Neuronal stem cell (in vitro differentiated cells): ENCODE measurements at regions not wholly inside any gene's neighbourhood (a gene's known extent, or its start where the extent isn't known, plus 50 kb on each side); places are given as distances from the start of the nearest gene placed in this dataset.

Experiments used
- DNase-seq: peaks from one replicate; pipeline ENCODE4 v3.0.0-alpha.2; 2013; ENCODE audit warnings: low spot score
- H2AFZ ChIP-seq: one replicate; pipeline ENCODE4 v1.6.1; 2013; ENCODE audit warnings: mild to moderate bottlenecking, low read length, inconsistent platforms
- H2AK5ac ChIP-seq: 2 replicates; pipeline ENCODE4 v1.6.1; 2013; ENCODE audit warnings: low read depth, mild to moderate bottlenecking, inconsistent platforms, low read length, moderate library complexity, mixed read lengths
- H2BK120ac ChIP-seq: 2 replicates; pipeline ENCODE4 v1.6.1; 2013; ENCODE audit warnings: low read depth, mild to moderate bottlenecking, inconsistent platforms, low read length, moderate library complexity, mixed read lengths
- H2BK12ac ChIP-seq: one replicate; pipeline ENCODE4 v1.6.1; 2013; ENCODE audit warnings: low read length, inconsistent platforms
- H2BK15ac ChIP-seq: 2 replicates; pipeline ENCODE4 v1.6.1; 2013; ENCODE audit warnings: mild to moderate bottlenecking, low read length, inconsistent platforms, mixed read lengths
- H2BK5ac ChIP-seq: one replicate; pipeline ENCODE4 v1.6.1; 2013; ENCODE audit warnings: inconsistent platforms, mild to moderate bottlenecking, low read length, moderate library complexity
- H3K14ac ChIP-seq: one replicate; pipeline ENCODE4 v1.6.1; 2013; ENCODE audit warnings: low read length, inconsistent platforms
- H3K18ac ChIP-seq: 2 replicates; pipeline ENCODE4 v1.6.1; 2013; ENCODE audit warnings: low read length, inconsistent platforms
- H3K23ac ChIP-seq: 2 replicates; pipeline ENCODE4 v1.6.1; 2013; ENCODE audit warnings: low read depth, mild to moderate bottlenecking, mixed read lengths, low read length, inconsistent platforms; ENCODE audit not compliant: poor library complexity
- H3K27ac ChIP-seq: replicated peaks from 3 replicates; pipeline ENCODE4 v1.5.1; 2013; ENCODE audit warnings: low read length, inconsistent platforms
- H3K27me3 ChIP-seq, 3 experiments: 2 replicates each; pipeline ENCODE4 v1.6.1; 2013; ENCODE audit warnings: low read length in 3 of 3, mild to moderate bottlenecking in 2 of 3, inconsistent platforms in 1 of 3, low read depth in 1 of 3, mixed read lengths in 1 of 3, moderate library complexity in 1 of 3; ENCODE audit not compliant: control insufficient read depth in 3 of 3, insufficient read depth in 3 of 3
- H3K36me3 ChIP-seq, 2 donors: replicated peaks in 1 of 2; 2 replicates each; pipeline ENCODE4 v1.6.1; 2013; ENCODE audit warnings: low read length in 2 of 2; ENCODE audit not compliant: control insufficient read depth in 2 of 2, insufficient read depth in 2 of 2
- H3K4ac ChIP-seq: 2 replicates; pipeline ENCODE4 v1.6.1; 2013; ENCODE audit warnings: inconsistent platforms, mild to moderate bottlenecking, low read length, moderate library complexity
- H3K4me1 ChIP-seq, 2 donors: 1 replicate in 1 of 2; 2 replicates in 1 of 2; pipeline ENCODE4 v1.6.1; 2013; ENCODE audit warnings: low read length in 2 of 2, low read depth in 1 of 2; ENCODE audit not compliant: control insufficient read depth in 2 of 2, insufficient read depth in 1 of 2
- H3K4me2 ChIP-seq: one replicate; pipeline ENCODE4 v1.6.1; 2013; ENCODE audit warnings: mild to moderate bottlenecking, low read length, inconsistent platforms; ENCODE audit not compliant: insufficient read depth, poor library complexity, severe bottlenecking
- H3K4me3 ChIP-seq, 2 donors: 2 replicates each; pipeline ENCODE4 v1.5.1; 2013; ENCODE audit warnings: low read length in 2 of 2, mild to moderate bottlenecking in 2 of 2, inconsistent platforms in 1 of 2, moderate library complexity in 1 of 2
- H3K79me1 ChIP-seq: one replicate; pipeline ENCODE4 v1.6.1; 2013; ENCODE audit warnings: low read depth, mild to moderate bottlenecking, inconsistent platforms, low read length, moderate library complexity
- H3K9ac ChIP-seq: one replicate; pipeline ENCODE4 v1.6.1; 2013; ENCODE audit warnings: mild to moderate bottlenecking, low read depth, low read length, inconsistent platforms; ENCODE audit not compliant: poor library complexity
- H3K9me3 ChIP-seq, 2 donors: replicated peaks in 1 of 2; 2 replicates each; pipeline versions ENCODE3 to v1.6.1; 2013; ENCODE audit warnings: low read length in 2 of 2, mild to moderate bottlenecking in 2 of 2, inconsistent platforms in 1 of 2, low read depth in 1 of 2, mixed read lengths in 1 of 2, moderate library complexity in 1 of 2; ENCODE audit not compliant: control insufficient read depth in 2 of 2, insufficient read depth in 1 of 2
- H4K8ac ChIP-seq: one replicate; pipeline ENCODE4 v1.6.1; 2013; ENCODE audit warnings: low read depth, mild to moderate bottlenecking, inconsistent platforms, low read length, moderate library complexity
- H4K91ac ChIP-seq: one replicate; pipeline ENCODE4 v1.6.1; 2013; ENCODE audit warnings: low read length, low read depth, mild to moderate bottlenecking, inconsistent platforms; ENCODE audit not compliant: poor library complexity
- WGBS, 2 donors: extraction: QIAGEN DNeasy Blood & Tissue Kit; methylation state at CpG; one replicate each; pipeline ENCODE4 v1.1.7; 2013; ENCODE audit warnings: missing lambda C conversion rate in 2 of 2, mixed read lengths in 1 of 2; ENCODE audit not compliant: insufficient read length in 2 of 2, insufficient replicate concordance in 1 of 2; ENCODE audit errors: extremely low coverage in 2 of 2; 5-methylcytosine and 5-hydroxymethylcytosine counted together

DNA sequence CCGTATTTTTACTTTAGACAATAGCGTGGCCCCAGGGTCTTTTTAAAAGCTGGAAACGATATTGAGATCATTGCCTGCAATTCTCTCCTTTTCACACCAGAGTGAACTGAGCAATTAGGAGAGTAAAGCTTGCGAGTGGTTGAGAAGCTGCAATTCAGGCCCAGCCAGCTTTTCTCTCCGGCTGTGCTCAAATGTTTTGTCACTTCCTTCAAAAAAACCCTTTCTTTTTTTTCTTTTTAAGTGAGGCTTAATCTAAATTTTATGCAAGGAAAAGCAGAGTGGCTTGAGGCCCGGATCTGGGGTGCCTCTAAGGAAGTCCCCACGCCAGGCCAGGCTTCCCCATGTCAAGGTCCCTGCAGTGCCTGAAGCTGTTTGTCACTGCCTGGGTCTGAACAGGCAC lies 433.9 kb downstream of the GLRX3 start:
- no peaks in the 10 kb centered on the region for H3K4me1 ChIP-seq
- peak overlapping the region; percentile 55 for H3K18ac ChIP-seq
- H2BK15ac ChIP-seq: no peak overlapping the region
- no CpG with 5 or more reads among the region's 7 CpGs for WGBS, 2 donors
- no peak overlapping the region for H2AFZ ChIP-seq
- no peak overlapping the region for H2BK5ac ChIP-seq
- H3K27me3 ChIP-seq: no peaks in the 10 kb centered on the region
- no peaks in the 10 kb centered on the region for H3K9me3 ChIP-seq
- peak overlapping the region; percentile 23 for H2AK5ac ChIP-seq
- no peak overlapping the region for H4K91ac ChIP-seq
- no peak overlapping the region for H3K27ac ChIP-seq
- no peak overlapping the region for H2BK12ac ChIP-seq
- no peaks in the 10 kb centered on the region for H3K79me1 ChIP-seq
- H3K4ac ChIP-seq: no peak overlapping the region
- H3K9ac ChIP-seq: no peak overlapping the region
- no peak overlapping the region for H4K8ac ChIP-seq
- no peaks in the 10 kb centered on the region for H3K36me3 ChIP-seq
- no peak overlapping the region for H3K4me3 ChIP-seq
- no peak overlapping the region for H3K14ac ChIP-seq
- H3K4me2 ChIP-seq: no peak overlapping the region
- no peak overlapping the region for H2BK120ac ChIP-seq
- no peak overlapping the region for H3K23ac ChIP-seq
- DNase-seq: no peak

- H3K27me3 ChIP-seq: no peaks in the 10 kb centered on the region
- H3K4ac ChIP-seq: no peak overlapping the region
- no peaks in the 10 kb centered on the region for H3K36me3 ChIP-seq
- no peak overlapping the region for H3K23ac ChIP-seq
- H3K9me3 ChIP-seq: no peaks in the 10 kb centered on the region
- no peaks in the 10 kb centered on the region for H3K4me1 ChIP-seq
- no peak overlapping the region for H3K14ac ChIP-seq
- no peak overlapping the region for H4K8ac ChIP-seq
- no peak overlapping the region for H2AK5ac ChIP-seq
- no peak overlapping the region for H2BK15ac ChIP-seq
- no peak overlapping the region for H2BK5ac ChIP-seq
- H3K4me2 ChIP-seq: no peak overlapping the region
- H3K4me3 ChIP-seq: no peak overlapping the region
- no peak overlapping the region for H2BK12ac ChIP-seq
- H3K79me1 ChIP-seq: no peaks in the 10 kb centered on the region
- no peak overlapping the region for H2AFZ ChIP-seq
- H3K9ac ChIP-seq: no peak overlapping the region
- WGBS, 2 donors: no CpG with 5 or more reads among the region's 9 CpGs
- no peak for DNase-seq
- H3K27ac ChIP-seq: no peak overlapping the region
- H3K18ac ChIP-seq: no peak overlapping the region
- H4K91ac ChIP-seq: no peak overlapping the region
- no peak overlapping the region for H2BK120ac ChIP-seq
Observed at GRCh38 chr10:130571674-130572073, 435.5 kb downstream of the GLRX3 start.

GRCh38 chr10:130573446-130573845 lies 437.3 kb downstream of the GLRX3 start:
- Histone ChIP-seq H3K9ac (no peak overlapping the region), H3K4me3 (no peak overlapping the region), H3K4ac (no peak overlapping the region), H3K14ac (no peak overlapping the region), H3K79me1 (no peaks in the 10 kb centered on the region), H4K91ac (no peak overlapping the region), H3K4me2 (no peak overlapping the region), H3K36me3 (no peaks in the 10 kb centered on the region), H3K18ac (no peak overlapping the region), H4K8ac (no peak overlapping the region), H3K27ac (no peak overlapping the region), H2BK5ac (no peak overlapping the region), H2BK12ac (no peak overlapping the region), H3K27me3 (no peaks in the 10 kb centered on the region), H2BK120ac (no peak overlapping the region), H2AK5ac (no peak overlapping the region), H3K9me3 (no peaks in the 10 kb centered on the region), H3K4me1 (peaks cover 0 to 3% of the 10 kb centered on the region in 2 donors), H3K23ac (no peak overlapping the region), H2AFZ (no peak overlapping the region), H2BK15ac (no peak overlapping the region)
- DNase-seq: no peak
- no CpG with 5 or more reads among the region's 6 CpGs for WGBS, 2 donors

DNA sequence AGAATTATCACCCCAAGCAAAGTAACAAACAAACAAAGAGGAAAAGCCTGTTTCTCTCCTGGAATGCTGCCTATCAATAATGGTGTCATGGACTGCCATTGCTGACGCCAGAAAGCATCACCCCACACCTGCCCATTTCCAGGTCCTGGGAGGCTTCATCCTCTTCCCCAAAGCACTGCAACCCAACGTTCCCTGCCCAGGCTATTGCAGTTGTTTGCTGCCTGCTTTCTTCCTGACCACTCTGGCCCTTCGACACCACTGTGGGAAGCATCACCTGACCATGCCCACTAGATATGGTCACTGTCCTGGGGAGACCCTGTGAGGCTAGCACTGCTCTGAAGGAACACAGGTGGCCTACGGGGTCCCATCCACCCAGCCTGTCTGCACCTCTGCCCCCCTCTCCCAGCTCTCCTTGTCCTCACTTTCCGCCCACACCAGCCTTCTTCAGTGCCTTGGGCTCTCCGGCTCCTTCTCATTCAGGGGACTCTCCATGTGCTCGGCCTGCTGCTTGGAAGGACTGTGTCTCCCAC lies 439.6 kb downstream of the GLRX3 start:
- H2BK5ac ChIP-seq: no peak overlapping the region
- no peaks in the 10 kb centered on the region for H3K9me3 ChIP-seq
- H3K4me3 ChIP-seq: no peak overlapping the region
- H4K91ac ChIP-seq: no peak overlapping the region
- no peak overlapping the region for H3K27ac ChIP-seq
- H2BK120ac ChIP-seq: no peak overlapping the region
- no peak for DNase-seq
- no peaks in the 10 kb centered on the region for H3K27me3 ChIP-seq
- H3K18ac ChIP-seq: peak overlapping the region; percentile 7
- H3K4me2 ChIP-seq: no peak overlapping the region
- no CpG with 5 or more reads among the region's 7 CpGs for WGBS, 2 donors
- H2BK12ac ChIP-seq: no peak overlapping the region
- no peaks in the 10 kb centered on the region for H3K79me1 ChIP-seq
- H3K36me3 ChIP-seq: no peaks in the 10 kb centered on the region
- H3K14ac ChIP-seq: no peak overlapping the region
- H3K4ac ChIP-seq: no peak overlapping the region
- no peak overlapping the region for H3K9ac ChIP-seq
- H2BK15ac ChIP-seq: no peak overlapping the region
- no peak overlapping the region for H3K23ac ChIP-seq
- no peak overlapping the region for H4K8ac ChIP-seq
- H2AFZ ChIP-seq: no peak overlapping the region
- H3K4me1 ChIP-seq: peaks cover 0 to 3% of the 10 kb centered on the region in 2 donors
- no peak overlapping the region for H2AK5ac ChIP-seq
